HG03520 (cell line): ENCODE measurements at regions not wholly inside any gene's neighbourhood (a gene's known extent, or its start where the extent isn't known, plus 50 kb on each side); places are given as distances from the start of the nearest gene placed in this dataset.

Experiments used
- ATAC-seq: cut with Tn5 transposase; IDR thresholded peaks from one replicate; pipeline ENCODE4 v1.9.1; 2021; ENCODE audit warnings: mild to moderate bottlenecking, moderate library complexity; ENCODE audit not compliant: unreplicated experiment

DNA sequence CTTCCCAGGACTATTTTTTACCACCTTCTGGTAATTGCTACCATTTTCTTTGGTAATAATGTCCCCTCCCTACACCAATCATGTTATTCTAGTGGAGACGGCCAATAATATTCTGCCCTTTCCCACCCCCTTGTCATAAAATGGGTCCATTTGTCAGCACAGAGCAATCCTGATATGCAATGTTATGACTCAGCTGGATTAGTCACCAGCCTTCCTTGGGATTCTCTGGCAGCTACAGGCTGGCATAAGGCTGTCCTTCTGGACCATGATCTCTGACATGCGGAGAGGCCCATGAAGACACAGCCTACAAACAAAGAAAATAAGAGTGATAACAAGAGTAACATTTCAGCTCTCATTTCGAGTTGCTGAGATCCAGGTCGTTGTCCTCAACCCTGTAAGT, 222.0 kb upstream of the CPNE8 start:
- no peak for ATAC-seq

DNA sequence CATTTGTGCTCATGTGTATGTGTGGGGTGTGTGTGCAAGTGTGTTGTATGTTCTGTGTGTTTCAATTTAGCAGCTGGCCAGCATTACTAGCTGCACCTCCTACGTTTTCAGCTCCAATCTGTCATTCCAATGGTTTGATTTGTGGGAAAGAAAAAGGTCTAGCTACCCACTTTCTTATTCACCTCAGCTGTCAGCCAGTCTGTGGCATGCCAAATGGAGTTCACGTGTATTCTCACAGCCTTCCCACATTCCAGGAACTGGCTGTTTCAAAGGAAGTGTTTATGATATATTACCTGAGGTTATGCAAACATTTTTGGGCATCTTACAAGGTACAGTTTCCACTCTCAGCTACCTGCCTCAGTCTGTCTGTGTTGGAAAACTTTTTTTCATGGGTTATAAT, 220.2 kb upstream of the CPNE8 start:
- ATAC-seq, result no peak

DNA sequence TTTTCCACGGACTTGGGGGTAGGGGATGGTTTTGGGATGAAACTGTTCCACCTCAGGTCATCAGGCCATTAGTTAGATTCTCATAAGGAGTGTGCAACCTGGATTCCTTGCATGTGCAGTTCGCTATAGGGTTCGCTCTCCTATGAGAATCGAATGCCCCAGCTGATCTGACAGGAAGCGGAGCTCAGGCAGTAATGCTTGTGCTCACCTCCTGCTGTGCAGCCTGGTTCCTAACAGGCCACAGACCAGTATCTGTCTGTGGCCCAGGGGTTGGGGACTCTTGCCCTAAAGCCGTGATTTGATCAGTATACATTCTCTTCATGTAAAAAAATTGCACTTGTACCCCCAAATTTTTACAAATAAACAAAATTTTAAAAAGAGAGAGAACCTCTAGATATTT, 219.4 kb upstream of the CPNE8 start:
- ATAC-seq, result no peak

DNA sequence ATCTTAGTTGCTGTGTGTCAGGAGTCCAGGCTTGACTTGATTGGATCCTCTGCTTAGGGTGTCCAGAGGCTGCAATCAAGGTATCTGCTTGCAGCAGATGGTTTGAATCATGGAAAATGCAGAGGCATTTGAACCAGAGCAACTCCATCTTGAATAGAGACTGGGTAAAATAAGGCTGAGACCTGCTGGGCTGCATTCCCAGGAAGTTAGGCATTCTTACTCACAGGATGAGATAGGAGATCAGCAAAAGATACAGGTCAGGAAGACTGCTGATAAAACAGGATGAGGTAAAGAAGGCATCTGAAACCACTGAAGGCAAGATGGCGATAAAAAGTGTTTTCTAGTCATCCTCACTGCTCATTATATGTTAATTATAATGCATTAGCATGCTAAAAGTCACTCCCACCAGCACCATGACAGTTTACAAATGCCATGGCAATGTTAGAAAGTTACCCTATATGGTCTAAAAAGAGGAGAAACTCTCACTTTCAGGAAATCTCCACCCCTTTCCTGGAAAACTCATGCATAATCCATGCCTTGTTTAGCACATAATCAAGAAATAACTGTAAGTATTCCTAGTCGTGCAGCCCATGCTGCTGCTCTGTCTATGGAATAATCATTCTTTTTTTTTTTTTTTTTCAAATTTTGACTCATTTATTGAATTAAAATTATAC, 218.3 kb upstream of the CPNE8 start:
- ATAC-seq, result no peak

DNA sequence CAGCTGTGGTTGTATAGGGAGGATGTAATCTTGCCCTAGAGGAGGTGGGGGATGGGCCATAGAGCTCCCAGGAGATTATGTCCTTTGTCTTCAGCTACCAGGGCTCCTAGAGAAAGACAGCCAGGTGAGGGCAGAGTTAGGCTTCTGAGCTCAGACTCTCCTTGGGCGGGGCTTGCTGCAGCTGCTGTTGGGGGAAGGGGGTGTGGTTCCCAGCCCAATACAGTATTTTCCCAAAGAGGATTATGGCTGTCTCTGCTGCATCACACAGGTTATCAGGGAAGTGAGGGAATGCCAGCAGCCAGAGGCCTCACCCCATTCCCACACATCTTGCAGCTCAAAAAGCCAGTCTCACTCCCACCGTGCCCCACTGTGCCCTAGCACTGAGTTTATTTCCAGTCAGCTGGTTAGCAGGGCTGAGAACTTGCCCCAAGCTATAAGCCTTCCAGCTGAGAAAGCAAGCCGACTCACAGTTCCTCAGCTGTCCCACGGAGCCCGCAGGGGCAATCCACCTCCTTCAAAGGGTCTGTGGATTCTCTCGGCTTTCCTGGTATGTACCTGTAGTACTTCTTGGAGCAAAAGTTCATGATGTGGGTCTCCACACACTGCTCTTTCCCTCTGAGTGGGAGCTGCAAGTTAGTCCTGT, 217.3 kb upstream of the CPNE8 start:
- ATAC-seq, result no peak

DNA sequence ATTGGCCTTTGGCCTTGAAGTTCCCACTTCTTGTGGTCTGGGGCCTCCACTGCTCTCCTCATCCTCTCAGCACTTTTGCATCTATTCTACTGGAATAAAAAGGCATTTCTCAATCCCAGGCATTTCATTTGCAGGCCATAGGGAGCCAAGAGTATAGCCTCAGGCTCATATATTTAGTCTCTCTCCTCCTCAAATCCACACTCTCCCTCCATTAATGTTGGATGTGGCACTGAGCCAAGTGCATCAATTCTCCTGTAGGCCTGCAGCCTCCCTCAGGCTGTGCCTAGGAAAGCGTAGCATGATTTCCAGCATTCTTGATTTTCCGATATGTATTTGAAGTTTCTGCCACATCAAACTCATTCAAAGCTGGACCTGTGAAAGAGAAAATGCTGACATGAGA, 211.5 kb upstream of the CPNE8 start:
- ATAC-seq, result no peak

DNA sequence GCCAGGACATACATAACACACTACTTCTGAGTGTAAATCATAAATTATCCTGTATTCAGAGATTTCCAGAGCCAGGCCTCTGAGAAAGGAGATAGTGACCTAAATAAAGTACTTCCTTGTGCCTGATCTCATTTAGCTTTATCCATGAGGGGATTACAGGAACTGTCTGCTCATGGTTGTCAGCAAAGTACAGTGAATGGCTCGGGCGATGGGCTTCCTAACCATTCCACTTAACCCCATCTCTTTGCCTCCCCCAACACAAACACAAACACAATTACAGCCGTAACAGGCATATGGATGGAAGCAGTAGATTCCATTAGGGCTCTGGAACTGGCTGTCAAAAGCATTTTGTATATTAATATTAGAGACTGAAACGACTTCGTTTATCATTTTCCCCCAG, 206.7 kb upstream of the CPNE8 start:
- no peak for ATAC-seq

DNA sequence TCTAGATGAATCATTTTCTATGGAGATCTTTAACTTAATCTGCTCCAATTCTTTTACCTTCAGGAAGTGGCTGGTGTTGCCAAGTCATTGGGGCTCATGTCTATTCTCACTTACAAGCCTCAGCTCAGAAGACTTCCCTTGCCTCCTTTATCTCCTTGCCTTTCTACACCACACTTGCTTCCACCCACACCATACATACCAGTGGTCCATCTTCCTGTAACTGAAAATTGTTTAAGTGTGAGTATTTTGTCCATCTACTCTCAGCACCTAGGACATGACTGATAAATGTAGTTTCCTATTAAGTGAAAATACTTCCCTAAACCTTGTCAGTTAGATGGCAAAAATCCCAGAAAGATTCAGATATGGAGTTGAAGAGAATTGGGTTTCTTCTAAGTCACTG, 199.7 kb upstream of the CPNE8 start:
- ATAC-seq, result no peak

DNA sequence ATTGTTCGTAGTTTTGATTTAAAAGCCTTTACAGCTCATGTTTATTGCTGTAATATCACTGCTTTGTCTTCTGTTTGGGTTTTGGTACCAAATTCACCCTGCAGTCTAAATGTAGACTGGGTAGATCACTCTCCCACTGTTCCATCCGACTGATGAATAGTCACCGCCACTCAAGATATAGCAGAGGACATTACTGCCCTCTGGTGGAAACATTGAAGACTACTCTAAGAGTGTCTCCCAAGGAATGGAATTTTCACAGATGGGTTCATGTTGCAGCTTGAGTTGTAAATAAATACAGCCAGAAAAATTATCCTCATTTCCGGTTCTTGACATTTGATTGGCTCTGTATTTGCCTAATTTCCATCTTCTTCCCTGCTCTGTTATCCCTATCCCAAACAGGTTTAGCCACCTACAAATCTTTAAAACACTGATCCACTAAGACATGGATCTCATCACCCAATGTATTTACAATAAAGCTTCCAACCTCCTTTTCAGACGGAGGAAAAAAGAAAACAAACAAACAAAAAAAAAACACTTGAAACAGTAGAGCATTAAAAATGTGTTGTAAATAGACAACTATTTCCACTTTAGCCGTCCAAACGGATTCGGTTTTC, 198.3 kb upstream of the CPNE8 start:
- ATAC-seq, result peak; percentile 96

DNA sequence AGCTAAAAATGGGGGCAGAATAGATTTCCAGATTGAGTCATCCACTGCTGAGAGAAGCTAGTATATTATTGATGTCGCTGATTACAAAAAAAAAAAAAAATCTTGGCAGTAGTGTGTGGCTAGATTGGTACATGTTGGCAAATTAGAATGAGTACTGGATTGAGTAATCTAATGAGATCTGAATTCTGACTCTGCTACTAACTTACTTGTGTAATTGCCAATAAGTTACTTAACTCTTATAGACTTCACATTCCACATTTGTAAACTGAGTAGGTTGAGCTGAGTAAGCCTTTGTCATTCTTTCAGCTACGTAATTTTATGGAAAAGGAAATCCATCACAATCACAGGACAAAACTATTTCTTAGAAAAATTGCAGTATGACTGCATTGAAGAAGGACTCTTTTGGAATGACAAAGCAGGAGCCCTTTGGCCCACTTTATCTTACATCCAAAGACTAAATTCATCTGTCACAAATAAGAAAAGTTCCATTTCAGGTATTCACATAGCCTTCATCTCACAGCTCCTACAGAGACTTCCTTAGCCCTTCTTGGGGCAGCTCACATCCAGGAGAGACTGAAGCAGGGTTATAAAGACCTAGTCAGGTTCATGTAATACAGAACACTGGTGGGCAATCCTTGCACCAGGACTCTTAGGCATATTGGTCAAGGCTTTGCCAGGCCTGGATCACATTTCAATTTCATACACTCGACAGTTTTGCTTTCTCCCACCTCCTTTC, 197.3 kb upstream of the CPNE8 start:
- ATAC-seq, result no peak

DNA sequence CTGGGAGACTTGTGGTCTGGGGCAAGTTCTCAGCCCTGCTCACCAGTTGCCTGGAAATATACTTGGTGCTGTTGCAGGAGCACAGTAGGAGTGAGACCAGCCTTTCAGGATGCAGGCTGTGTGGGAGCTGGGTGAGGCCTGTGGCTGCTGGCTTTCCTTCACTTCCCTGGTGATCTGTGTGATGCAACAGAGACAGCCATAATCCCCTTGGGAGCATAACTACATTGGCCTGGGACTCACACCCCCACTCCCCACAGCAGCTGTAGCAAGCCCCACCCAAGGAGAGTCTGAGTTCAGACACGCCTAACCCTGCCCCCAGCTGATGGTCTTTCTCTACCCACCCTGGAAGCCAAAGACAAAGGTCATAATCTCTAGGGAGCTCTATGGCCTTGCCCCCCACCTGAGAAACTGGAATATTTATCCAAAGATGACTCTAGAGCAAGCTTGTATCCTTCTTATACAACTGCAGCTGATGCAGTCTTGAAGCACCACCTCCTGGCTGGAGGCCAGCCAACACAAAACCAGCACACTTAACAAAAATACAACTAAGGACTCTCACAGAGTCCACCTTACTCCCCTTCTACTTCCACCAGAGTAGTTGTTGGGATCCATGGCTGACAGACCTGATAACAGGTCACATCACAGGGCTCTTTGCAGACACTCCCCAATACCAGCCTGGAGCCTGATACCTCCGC, 190.4 kb upstream of the CPNE8 start:
- ATAC-seq, result no peak

DNA sequence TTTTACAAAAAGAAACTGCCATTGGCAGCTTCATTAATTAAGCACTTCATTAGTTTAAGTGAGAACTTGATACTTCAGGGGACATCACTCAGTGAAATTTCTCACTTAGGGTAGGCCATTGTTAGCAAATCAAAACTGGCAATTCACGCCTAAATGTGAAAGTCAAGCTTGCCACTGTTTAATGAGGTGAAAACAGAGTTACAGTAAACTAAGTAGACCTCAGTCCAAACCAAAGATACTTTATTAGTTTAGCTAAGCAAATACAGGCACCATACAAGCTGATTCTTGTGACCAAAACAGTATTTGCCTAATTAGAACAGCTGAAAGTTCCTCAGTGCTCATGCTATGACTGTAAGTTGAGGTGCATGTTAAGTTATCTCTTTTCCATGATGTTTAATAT, 176.5 kb upstream of the CPNE8 start:
- no peak for ATAC-seq

DNA sequence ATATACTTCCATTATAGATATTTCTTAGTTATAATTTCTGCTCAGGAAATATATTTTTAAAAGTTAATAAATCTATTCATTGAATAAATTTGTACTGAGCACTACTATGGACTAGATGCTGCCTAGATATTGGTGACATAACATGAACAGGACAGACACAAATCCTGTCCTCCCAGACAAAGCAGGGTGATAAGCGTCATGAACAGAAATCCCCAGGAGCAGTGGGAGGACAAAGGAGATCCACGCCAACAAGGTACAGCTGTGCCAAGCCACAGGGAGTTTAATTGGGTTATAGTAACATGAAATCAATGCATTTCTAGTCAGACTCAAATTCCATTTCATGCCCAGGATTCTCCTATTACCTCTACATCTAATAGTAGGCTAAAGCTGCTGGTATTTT, 171.8 kb upstream of the CPNE8 start:
- no peak for ATAC-seq

DNA sequence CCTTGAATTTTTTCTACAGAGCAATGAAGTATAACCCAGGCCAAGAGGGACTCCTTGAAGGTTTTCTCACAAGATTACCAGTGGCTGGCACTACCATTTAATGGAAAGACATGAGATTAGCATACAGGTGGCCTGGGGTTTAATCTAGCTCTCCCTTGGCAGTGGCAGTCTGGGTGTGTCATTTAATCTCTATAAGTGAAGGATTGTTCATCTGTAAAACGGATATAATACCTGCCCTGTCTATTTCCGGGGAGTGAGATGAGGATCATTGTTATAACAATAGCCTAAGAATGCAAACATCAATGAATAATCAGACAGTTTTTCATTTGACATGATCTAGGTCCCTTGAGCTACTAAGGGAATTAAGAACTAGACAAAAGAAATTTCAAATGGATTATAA, 168.7 kb upstream of the CPNE8 start:
- ATAC-seq, result no peak

DNA sequence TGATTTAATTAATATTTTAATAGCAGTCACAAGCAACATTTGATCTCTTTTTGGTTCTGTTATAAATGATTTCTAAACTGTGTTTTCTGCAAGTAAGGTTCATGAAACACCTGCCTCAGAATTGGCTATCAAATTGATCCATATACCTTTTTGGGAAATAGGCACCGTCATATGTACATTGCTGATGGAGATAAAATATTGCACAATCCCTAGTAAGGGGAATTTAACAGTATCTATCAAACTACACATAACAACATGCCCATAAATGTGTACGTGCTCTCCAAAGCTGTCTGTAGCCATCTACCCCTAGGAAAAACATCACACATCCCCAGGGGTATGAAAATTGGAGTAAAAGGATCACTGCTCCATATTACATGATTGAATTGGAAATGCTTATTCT, 167.3 kb upstream of the CPNE8 start:
- ATAC-seq, result no peak

DNA sequence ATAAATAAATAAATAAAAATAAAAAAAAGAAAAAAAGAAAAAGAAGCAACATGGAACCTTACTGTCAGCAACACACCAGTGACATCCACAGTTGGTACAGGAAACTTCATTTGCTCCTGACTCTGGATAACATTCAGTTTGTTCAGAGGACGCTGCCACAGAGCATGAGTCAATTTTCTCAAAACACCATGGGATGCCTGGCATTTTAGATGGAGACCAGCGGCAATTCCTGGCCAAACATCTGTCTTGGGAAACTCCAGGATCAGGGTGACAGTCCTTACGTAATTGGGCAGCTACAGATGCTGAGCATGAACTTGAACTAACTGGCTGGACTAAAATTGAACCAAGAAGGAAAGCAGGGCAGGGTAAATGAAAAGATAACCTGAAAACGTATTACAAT, 166.2 kb upstream of the CPNE8 start:
- ATAC-seq, result no peak

DNA sequence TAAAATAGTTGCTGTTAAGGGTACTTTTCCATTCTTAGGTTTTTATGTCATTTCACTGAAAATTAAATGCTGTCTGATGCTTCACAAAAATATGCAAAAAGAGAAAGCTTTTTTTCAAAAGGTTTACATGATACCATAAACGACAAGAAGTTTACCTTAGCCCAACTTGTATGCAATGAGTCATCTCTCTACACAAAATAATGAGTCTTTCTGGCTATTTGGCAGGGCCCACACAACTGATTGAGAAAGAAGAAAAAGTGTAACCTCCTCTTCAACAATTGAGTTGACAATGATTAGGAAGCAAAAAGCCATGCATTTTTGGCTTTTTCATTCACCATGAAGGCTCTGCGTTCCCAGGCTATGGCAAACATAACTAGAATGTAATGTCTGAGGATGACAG, 165.4 kb upstream of the CPNE8 start:
- ATAC-seq, result no peak

DNA sequence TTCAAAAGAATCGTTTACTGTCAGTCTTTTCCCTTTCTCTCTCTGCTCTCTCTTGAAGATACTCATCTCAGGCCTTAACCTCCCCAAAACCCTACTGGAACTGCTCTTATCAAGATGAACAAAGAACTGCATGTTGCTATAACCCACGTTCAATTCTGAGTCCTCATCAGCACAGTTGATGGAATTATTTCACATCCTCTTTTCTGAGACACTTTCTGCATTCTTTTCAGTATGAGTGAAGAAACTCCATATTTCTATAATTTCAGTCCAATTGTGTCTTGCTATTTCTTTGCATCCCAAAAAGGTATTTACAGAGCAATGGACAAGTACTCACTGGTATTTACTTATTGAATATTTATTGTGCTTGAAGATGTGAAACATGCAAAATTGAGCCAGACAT, 160.1 kb upstream of the CPNE8 start:
- ATAC-seq, result no peak

DNA sequence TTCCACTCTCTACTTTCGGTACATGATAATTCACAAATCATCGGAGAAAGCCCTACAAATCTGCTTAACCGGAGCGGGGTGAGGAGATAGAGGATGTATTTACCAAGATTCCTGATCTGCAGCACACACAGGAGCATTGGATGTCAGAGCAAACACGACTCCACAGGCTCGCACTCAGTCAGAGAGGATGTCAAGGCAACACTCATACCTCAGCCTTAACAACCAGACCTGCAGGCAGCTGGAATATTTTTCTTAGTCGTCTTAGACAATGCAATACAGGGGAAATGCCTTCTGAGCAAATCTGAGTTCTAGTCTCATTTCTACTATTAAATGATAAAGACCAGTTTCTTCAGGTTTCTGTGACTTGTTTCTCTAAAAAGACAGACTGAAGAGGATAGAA, 159.3 kb upstream of the CPNE8 start:
- no peak for ATAC-seq

DNA sequence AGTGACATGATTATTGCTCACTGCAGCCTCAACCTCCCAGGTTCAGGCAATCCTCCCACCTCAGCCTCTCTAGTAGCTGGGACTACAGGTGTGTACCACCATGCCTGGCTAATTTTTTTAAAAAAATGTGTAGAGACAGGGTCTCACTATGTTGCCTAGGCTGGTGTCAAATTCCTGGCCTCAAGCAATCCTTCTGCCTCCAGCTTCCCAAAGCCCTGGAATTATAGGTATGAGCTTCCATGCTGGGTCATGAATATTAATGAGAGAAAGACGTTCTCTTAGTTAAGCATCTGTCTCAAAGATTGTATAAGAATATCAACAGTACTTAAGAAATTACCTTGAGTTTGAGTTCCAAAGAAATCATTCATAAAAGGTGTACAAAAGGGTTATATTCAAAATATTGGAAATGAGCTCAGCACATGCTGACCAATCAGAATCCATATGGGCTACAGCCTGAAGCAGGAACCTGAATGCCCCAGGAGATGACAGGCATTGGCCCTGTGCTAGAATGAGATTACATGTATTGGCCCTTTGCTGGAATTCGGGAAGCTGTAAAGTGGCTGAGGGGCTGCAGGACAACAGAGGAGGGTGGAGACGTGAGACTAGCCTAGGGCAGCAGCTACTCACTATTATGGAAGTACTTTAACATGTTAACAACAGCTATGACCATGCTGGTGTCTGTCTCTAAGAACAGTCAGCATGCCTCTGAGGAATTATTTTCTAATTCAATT, 157.0 kb upstream of the CPNE8 start:
- no peak for ATAC-seq

DNA sequence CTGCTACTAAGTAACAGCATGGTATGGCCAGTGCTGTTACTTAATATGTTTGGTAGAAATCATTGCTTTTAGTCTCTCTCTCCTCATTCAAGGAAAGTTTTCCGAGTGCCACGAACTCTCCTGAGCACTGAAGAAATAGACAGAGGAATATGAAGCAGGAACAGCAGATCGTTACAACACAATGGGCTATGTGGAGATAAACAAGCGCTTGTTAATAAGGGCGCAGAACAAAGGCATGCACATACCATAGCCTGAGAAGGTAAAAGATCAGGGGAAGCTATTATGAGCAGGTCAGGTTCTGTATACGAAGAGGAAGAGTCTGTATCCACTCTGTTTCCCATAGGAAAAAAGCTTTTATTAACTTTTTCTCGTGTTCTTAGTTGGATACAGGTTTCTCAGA, 156.2 kb upstream of the CPNE8 start:
- ATAC-seq, result no peak
